WTC11 (cell line): ENCODE measurements at regions not wholly inside any gene's neighbourhood (a gene's known extent, or its start where the extent isn't known, plus 50 kb on each side); places are given as distances from the start of the nearest gene placed in this dataset.

Experiments
- ATAC-seq: fragments of 200-7000 bp; cut with Tn5 transposase; 2 replicates; pipeline ENCODE4 v1.10.0; 2021; ENCODE audit warnings: mild to moderate bottlenecking, moderate library complexity
- CTCF ChIA-PET: fragments of 300-600 bp; sonication (Branson Sonifier 250); formaldehyde crosslinking; loops from one replicate; lab custom pipeline; 2021; ENCODE audit warnings: antibody characterized with exemption; lab: Charles Lee
- POLR2A ChIA-PET: fragments of 350-600 bp; sonication (Branson Sonifier 250); formaldehyde crosslinking; loops from one replicate; lab custom pipeline; 2021; ENCODE audit warnings: antibody characterized with exemption; lab: Charles Lee
- DNase-seq: peaks from one replicate; pipeline ENCODE4 v3.0.0; 2021; ENCODE audit warnings: low spot score
- H3K27ac Mint-ChIP-seq: 2 replicates; pipeline ENCODE4 v1.8.0; 2021; ENCODE audit warnings: mixed read lengths
- H3K27me3 Mint-ChIP-seq: 2 replicates; pipeline ENCODE4 v1.8.0; 2021; ENCODE audit warnings: low read depth, mild to moderate bottlenecking, moderate library complexity, mixed read lengths
- H3K36me3 Mint-ChIP-seq: 2 replicates; pipeline ENCODE4 v1.8.0; 2021; ENCODE audit warnings: mixed read lengths
- H3K4me1 Mint-ChIP-seq: 2 replicates; pipeline ENCODE4 v1.8.0; 2022; ENCODE audit warnings: mixed read lengths
- H3K4me3 Mint-ChIP-seq: 2 replicates; pipeline ENCODE4 v1.8.0; 2021; ENCODE audit warnings: mild to moderate bottlenecking, moderate library complexity, mixed read lengths
- H3K9me3 Mint-ChIP-seq: 2 replicates; pipeline ENCODE4 v1.8.0; 2021; ENCODE audit warnings: mixed read lengths
- ATF2 ChIP-seq: sonication (generic); formaldehyde crosslinking; IDR thresholded peaks from 2 replicates; pipeline ENCODE4 v1.8.1; 2022; ENCODE audit warnings: low read depth, missing genetic modification reagents, borderline replicate concordance
- ATF6 ChIP-seq: sonication (generic); formaldehyde crosslinking; IDR thresholded peaks from 2 replicates; pipeline ENCODE4 v1.8.1; 2023; ENCODE audit warnings: mild to moderate bottlenecking, missing genetic modification reagents
- CBFB ChIP-seq: sonication (generic); formaldehyde crosslinking; IDR thresholded peaks from 2 replicates; pipeline ENCODE4 v1.8.1; 2022; ENCODE audit warnings: mild to moderate bottlenecking, low read depth, missing genetic modification reagents
- CREM ChIP-seq: sonication (generic); formaldehyde crosslinking; IDR thresholded peaks from 2 replicates; pipeline ENCODE4 v1.8.1; 2022; ENCODE audit warnings: mild to moderate bottlenecking, missing genetic modification reagents, moderate library complexity
- E2F5 ChIP-seq: sonication (generic); formaldehyde crosslinking; IDR thresholded peaks from 2 replicates; pipeline ENCODE4 v1.8.1; 2022; ENCODE audit warnings: mild to moderate bottlenecking, moderate library complexity, missing genetic modification reagents
- EMX1 ChIP-seq: fragments of 250-450 bp; sonication (Bioruptor Pico); IDR thresholded peaks from 2 replicates; pipeline ENCODE4 v1.8.0; 2021; ENCODE audit warnings: mild to moderate bottlenecking
- FOXJ3 ChIP-seq: sonication (generic); formaldehyde crosslinking; IDR thresholded peaks from 2 replicates; pipeline ENCODE4 v1.9.0; 2021; ENCODE audit warnings: missing genetic modification reagents, mild to moderate bottlenecking, borderline replicate concordance
- JUN ChIP-seq: sonication (generic); formaldehyde crosslinking; IDR thresholded peaks from 2 replicates; pipeline ENCODE4 v1.8.0; 2023; ENCODE audit warnings: mild to moderate bottlenecking, missing genetic modification reagents
- NFYB ChIP-seq: sonication (generic); formaldehyde crosslinking; conservative IDR thresholded peaks from 2 replicates; pipeline ENCODE4 v1.8.0; 2022; ENCODE audit warnings: low read depth, missing genetic modification reagents
- NR1H2 ChIP-seq: sonication (generic); formaldehyde crosslinking; IDR thresholded peaks from 2 replicates; pipeline ENCODE4 v1.9.0; 2021; ENCODE audit warnings: mild to moderate bottlenecking, moderate library complexity, missing genetic modification reagents
- SMAD4 ChIP-seq: sonication (generic); formaldehyde crosslinking; IDR thresholded peaks from 2 replicates; pipeline ENCODE4 v1.8.0; 2022; ENCODE audit warnings: mild to moderate bottlenecking, missing genetic modification reagents
- STAT6 ChIP-seq: sonication (generic); formaldehyde crosslinking; conservative IDR thresholded peaks from 2 replicates; pipeline ENCODE4 v1.8.1; 2023; ENCODE audit warnings: mild to moderate bottlenecking, low read depth, missing genetic modification reagents, moderate library complexity
- TCF7 ChIP-seq: sonication (generic); formaldehyde crosslinking; IDR thresholded peaks from 2 replicates; pipeline ENCODE4 v1.8.0; 2022; ENCODE audit warnings: mild to moderate bottlenecking, low read depth, missing genetic modification reagents, moderate library complexity
- USF1 ChIP-seq: sonication (generic); formaldehyde crosslinking; IDR thresholded peaks from 2 replicates; pipeline ENCODE4 v1.8.0; 2022; ENCODE audit warnings: mild to moderate bottlenecking, missing genetic modification reagents
- ZMAT4 ChIP-seq: fragments of 250-450 bp; sonication (Bioruptor Pico); IDR thresholded peaks from 2 replicates; pipeline ENCODE4 v1.9.0; 2021; ENCODE audit warnings: mild to moderate bottlenecking
- ZNF121 ChIP-seq: sonication (generic); formaldehyde crosslinking; IDR thresholded peaks from 2 replicates; pipeline ENCODE4 v1.8.0; 2023; ENCODE audit warnings: missing genetic modification reagents
- ZNF138 ChIP-seq: sonication (generic); formaldehyde crosslinking; conservative IDR thresholded peaks from 2 replicates; pipeline ENCODE4 v1.8.1; 2022; ENCODE audit warnings: mild to moderate bottlenecking, moderate library complexity, missing genetic modification reagents
- ZNF263 ChIP-seq: sonication (generic); formaldehyde crosslinking; IDR thresholded peaks from 2 replicates; pipeline ENCODE4 v1.8.1; 2022; ENCODE audit warnings: low read depth, mild to moderate bottlenecking, moderate library complexity, missing genetic modification reagents
- ZNF425 ChIP-seq: fragments of 250-450 bp; sonication (Bioruptor Pico); conservative IDR thresholded peaks from 2 replicates; pipeline ENCODE4 v1.9.0; 2021; ENCODE audit warnings: mild to moderate bottlenecking
- ZNF532 ChIP-seq: fragments of 250-450 bp; sonication (Bioruptor Pico); IDR thresholded peaks from 2 replicates; pipeline ENCODE4 v1.9.0; 2021; ENCODE audit warnings: mild to moderate bottlenecking, borderline replicate concordance

GRCh38 chr10:47099474-47099873, 188.2 kb downstream of the PTPN20 start (continued):
- TF ChIP-seq STAT6 (CRISPR knock-in tag) (no peak), USF1 (no peak), JUN (CRISPR knock-in tag) (no peak)

GRCh38 chr10:47101196-47101595, 190.0 kb downstream of the PTPN20 start:
- DNase-seq, result no peak
- H3K27me3 Mint-ChIP-seq, result peaks cover 2% of the 10 kb centered on the region; the same call in 1 of the 2 replicates
- H3K9me3 Mint-ChIP-seq, result peaks cover 15% of the 10 kb centered on the region

More at GRCh38 chr10:47101196-47101595, 190.0 kb downstream of the PTPN20 start:
- Mint-ChIP-seq H3K27ac (no peak overlapping the region), H3K36me3 (no peaks in the 10 kb centered on the region), H3K4me1 (no peaks in the 10 kb centered on the region), H3K4me3 (no peak overlapping the region)
- TF ChIP-seq E2F5 (no peak), ZNF121 (CRISPR knock-in tag) (no peak), EMX1 (no peak), FOXJ3 (no peak), ATF2 (no peak), CBFB (CRISPR knock-in tag) (no peak), ZNF532 (CRISPR knock-in tag) (no peak), SMAD4 (CRISPR knock-in tag) (no peak), ZMAT4 (no peak), ATF6 (no peak), ZNF263 (CRISPR knock-in tag) (no peak), NFYB (CRISPR knock-in tag) (no peak), ZNF138 (CRISPR knock-in tag) (no peak), NR1H2 (no peak), ZNF425 (no peak), TCF7 (CRISPR knock-in tag) (no peak), CREM (CRISPR knock-in tag) (no peak)
- ChIA-PET POLR2A (no interaction called here), CTCF (no interaction called here)
- no peak for ATAC-seq
